Cardiac fibroblast (primary cell): ENCODE measurements at regions not wholly inside any gene's neighbourhood (a gene's known extent, or its start where the extent isn't known, plus 50 kb on each side); places are given as distances from the start of the nearest gene placed in this dataset.

Experiments used
- DNase-seq, 2 donors: peaks; one replicate each; pipeline versions ENCODE4 v3.0.0 to v3.0.0-alpha.2; 2010; ENCODE audit warnings: low read depth in 2 of 2
- H3K4me3 ChIP-seq, 2 donors: replicated peaks in 1 of 2; 1 replicate in 1 of 2; 2 replicates in 1 of 2; pipeline ENCODE4 v1.5.1; 2011; ENCODE audit warnings: low read depth in 2 of 2, low read length in 2 of 2, mild to moderate bottlenecking in 2 of 2, moderate library complexity in 1 of 2
- TF ChIP-seq, protein P1 (sequence below): IDR thresholded peaks from one replicate; pipeline ENCODE4 v1.5.1; 2011; ENCODE audit warnings: low read depth, mild to moderate bottlenecking, low read length, inconsistent platforms

DNA sequence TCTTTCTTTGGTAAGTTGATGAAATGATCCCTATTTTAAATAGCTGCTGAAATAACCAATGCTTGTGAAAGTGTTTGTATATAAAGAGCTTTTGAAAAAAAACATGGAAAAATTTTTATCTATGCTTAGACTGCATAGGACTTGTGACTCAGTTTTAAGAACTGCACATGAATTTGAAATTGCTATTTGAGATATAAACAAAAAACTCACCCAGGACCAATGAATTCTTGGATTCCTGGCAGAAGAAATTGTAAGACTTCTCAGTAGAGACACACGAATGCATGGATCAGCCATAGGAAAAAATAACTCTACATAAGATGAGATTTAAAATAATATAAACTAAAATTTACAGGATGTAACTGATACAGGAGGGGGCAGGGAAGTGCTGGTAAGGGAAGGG is 278.8 kb upstream of the SORCS1 start:
- TF ChIP-seq, protein P1, sequence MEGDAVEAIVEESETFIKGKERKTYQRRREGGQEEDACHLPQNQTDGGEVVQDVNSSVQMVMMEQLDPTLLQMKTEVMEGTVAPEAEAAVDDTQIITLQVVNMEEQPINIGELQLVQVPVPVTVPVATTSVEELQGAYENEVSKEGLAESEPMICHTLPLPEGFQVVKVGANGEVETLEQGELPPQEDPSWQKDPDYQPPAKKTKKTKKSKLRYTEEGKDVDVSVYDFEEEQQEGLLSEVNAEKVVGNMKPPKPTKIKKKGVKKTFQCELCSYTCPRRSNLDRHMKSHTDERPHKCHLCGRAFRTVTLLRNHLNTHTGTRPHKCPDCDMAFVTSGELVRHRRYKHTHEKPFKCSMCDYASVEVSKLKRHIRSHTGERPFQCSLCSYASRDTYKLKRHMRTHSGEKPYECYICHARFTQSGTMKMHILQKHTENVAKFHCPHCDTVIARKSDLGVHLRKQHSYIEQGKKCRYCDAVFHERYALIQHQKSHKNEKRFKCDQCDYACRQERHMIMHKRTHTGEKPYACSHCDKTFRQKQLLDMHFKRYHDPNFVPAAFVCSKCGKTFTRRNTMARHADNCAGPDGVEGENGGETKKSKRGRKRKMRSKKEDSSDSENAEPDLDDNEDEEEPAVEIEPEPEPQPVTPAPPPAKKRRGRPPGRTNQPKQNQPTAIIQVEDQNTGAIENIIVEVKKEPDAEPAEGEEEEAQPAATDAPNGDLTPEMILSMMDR: no peak
- no peak for DNase-seq

DNA sequence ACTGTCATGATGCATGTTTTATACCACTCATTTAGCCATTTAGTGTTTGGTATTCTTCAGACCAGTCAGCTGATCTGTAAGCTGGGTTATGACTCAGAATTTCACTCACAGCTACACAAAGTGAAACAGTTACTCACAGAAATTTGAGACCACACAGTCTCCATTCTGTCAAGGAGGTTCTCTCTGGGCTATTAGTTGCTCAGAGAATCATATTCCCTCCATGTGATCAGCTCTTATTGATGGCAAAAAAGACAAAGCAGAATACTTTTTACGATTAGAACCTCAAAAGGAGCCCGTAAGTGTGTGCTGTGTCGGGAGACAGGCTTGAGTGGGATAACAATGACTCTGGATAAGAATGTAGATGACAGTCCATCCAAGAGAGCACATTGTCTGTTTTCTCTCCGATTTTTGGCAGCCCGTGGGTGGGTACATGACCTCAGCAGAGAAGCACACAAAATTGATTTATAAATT is 277.6 kb upstream of the SORCS1 start:
- DNase-seq: peak; percentile 28 to 31
- no peak overlapping the region for H3K4me3 ChIP-seq
- TF ChIP-seq, protein P1: no peak

More for the DNA sequence above, 278.8 kb upstream of the SORCS1 start:
- H3K4me3 ChIP-seq: no peak overlapping the region

DNA sequence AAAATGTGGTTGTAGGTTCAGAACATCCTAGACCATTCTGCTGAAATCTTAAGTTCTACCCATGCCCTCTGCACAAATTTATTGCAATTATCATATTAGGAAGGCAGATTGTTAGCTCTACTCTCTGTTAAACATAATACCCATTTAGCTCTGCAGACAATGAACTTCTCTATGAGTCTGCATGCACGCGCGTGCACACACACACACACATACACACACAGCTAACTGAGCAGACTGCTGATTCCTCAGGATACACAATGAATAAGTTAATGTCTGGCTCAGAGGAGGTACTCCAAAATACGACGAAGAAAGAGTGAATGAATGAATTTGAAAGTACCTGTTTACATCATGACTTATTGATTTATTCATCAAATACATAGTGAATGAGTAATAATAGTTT is 276.2 kb upstream of the SORCS1 start:
- no peak overlapping the region for H3K4me3 ChIP-seq
- DNase-seq: no peak
- TF ChIP-seq, protein P1: no peak

DNA sequence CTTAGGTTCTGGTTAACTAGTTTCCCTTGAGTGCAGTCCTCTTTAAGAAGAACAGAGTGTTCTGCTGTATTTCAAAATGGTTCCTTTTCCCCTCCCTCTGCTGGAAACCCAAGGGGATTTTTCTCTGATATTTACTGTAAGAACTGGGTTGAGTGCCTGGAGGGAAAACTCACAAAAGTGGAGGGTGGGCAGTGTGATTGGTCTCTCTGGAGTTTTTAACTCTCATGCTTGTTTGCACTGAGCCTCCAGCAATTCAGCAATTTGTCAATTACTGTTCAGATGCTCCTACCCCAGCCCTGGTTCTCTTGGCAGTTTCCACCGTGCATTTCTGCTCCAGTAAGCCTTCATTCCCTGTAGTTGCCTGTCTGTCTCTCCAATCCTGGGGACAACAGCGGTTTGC is 273.4 kb upstream of the SORCS1 start:
- no peak overlapping the region for H3K4me3 ChIP-seq
- no peak for DNase-seq
- TF ChIP-seq, protein P1: no peak

DNA sequence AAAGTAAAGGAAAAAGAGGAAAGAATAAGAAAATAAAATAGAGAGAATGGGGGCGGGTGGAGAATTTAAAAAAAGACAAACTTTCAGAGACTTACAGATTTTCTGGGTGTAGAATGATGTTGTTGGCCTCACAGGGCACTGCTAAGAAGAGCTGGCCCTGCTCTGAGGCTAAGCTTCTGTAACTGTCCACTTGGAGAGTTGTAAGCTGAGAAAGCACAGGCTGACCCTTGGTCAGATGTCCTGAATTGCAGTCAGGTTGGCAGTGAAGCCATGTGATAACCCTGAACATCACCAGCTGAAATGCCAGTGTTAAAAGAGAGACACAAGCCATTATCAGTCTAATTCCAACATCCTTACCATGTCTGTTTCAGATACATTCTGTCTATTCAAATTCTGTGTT is 272.1 kb upstream of the SORCS1 start:
- no peak for DNase-seq
- TF ChIP-seq, protein P1: no peak
- H3K4me3 ChIP-seq: no peak overlapping the region

DNA sequence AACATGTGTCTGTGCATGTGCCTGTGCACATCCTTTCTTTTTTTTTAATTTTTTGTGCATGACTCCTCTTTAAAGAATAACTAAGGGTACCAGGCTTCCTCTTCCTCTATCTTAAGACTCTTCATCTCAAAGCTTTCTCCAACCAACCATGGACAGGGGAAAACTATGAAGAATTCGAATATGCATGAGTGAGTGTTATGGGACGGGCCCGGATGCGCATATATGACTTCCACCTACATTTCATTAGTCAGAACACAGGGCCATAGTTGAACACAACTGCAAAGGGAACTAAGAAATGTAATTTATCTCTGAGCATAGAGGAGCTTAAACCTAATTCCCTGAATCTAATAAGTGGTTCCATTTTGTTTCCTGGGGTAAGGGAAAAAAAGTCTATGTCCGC is 270.3 kb upstream of the SORCS1 start:
- H3K4me3 ChIP-seq: no peak overlapping the region
- TF ChIP-seq, protein P1: no peak
- no peak for DNase-seq

DNA sequence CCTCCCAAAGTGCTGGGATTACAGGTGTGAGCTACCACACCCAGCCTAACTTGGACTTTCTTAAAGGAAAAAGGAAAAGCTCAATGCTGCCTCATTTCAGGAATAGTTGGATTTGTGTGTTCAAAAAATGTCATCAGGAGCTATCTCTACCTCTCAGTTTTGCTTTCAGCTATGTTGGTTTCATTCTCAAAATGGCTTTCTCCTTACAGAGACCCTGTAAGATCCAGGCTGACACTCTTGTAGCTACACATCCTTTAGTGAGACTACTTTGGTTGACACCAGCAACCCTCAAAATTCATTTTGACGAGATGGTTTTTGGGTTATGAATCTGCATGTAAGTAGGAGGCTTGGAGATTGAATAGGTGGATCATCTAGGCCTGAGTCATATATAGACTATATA is 269.7 kb upstream of the SORCS1 start:
- no peak overlapping the region for H3K4me3 ChIP-seq
- TF ChIP-seq, protein P1: no peak
- DNase-seq: no peak
